SK-N-SH (cell line): ENCODE measurements at regions not wholly inside any gene's neighbourhood (a gene's known extent, or its start where the extent isn't known, plus 50 kb on each side); places are given as distances from the start of the nearest gene placed in this dataset.

Source experiments
- CTCF ChIA-PET: fragments of 300-600, 350-600 bp; formaldehyde crosslinking; extraction: SDS; loops from one replicate; lab custom pipeline; 2021; lab: Yijun Ruan, JAX
- POLR2A ChIA-PET: fragments of 350-600 bp; sonication (Branson Sonifier 250); formaldehyde crosslinking; extraction: SDS; loops from one replicate; lab custom pipeline; 2020; ENCODE audit warnings: antibody characterized with exemption, inconsistent platforms; lab: Yijun Ruan, JAX
- DNase-seq: peaks from one replicate; pipeline ENCODE4 v3.0.0; 2012
- H2AFZ ChIP-seq: fragments of 200-600 bp; sonication (generic); 2 replicates; pipeline ENCODE4 v1.8.1; 2016; ENCODE audit warnings: antibody characterized with exemption, mild to moderate bottlenecking, low read depth
- H3F3A ChIP-seq: fragments of 200-600 bp; sonication (generic); replicated peaks from 2 replicates; pipeline ENCODE3; 2016; ENCODE audit warnings: antibody characterized with exemption, mild to moderate bottlenecking; ENCODE audit not compliant: insufficient read depth
- H3K27ac ChIP-seq, 2 experiments: fragments of 200-500 bp in 1 of 2; fragments of 200-600 bp in 1 of 2; sonication (Bioruptor generic) in 1 of 2; sonication (generic), shearing (Covaris generic) in 1 of 2; 2 replicates each; pipeline versions ENCODE4 v1.5.1 to v1.6.1; 2014 to 2016; ENCODE audit warnings: low read depth in 2 of 2, inconsistent platforms in 1 of 2, low read length in 1 of 2, mild to moderate bottlenecking in 1 of 2, mixed read lengths in 1 of 2
- H3K27me3 ChIP-seq: fragments of 200-600 bp; sonication (generic), shearing (Covaris generic); 2 replicates; pipeline ENCODE4 v1.6.1; 2016; ENCODE audit warnings: mixed run types; ENCODE audit not compliant: insufficient read depth
- H3K36me3 ChIP-seq, 2 experiments: fragments of 200-500 bp in 1 of 2; fragments of 200-600 bp in 1 of 2; sonication (Bioruptor generic) in 1 of 2; sonication (generic) in 1 of 2; replicated peaks in 1 of 2; 2 replicates each; pipeline versions ENCODE3 to v1.5.1; 2014 to 2016; ENCODE audit warnings: low read length in 1 of 2, mild to moderate bottlenecking in 1 of 2; ENCODE audit not compliant: insufficient read depth in 2 of 2, control insufficient read depth in 1 of 2
- H3K4me1 ChIP-seq, 2 experiments: fragments of 200-500 bp in 1 of 2; fragments of 200-600 bp in 1 of 2; sonication (Bioruptor generic) in 1 of 2; sonication (generic), shearing (Covaris generic) in 1 of 2; 2 replicates each; pipeline versions ENCODE4 v1.5.1 to v1.6.1; 2014 to 2016; ENCODE audit warnings: low read depth in 1 of 2, low read length in 1 of 2, mixed run types in 1 of 2; ENCODE audit not compliant: insufficient read depth in 2 of 2, control insufficient read depth in 1 of 2
- H3K4me2 ChIP-seq: fragments of 200-600 bp; sonication (generic), shearing (Covaris generic); 2 replicates; pipeline ENCODE4 v1.6.1; 2017; ENCODE audit warnings: mixed run types
- H3K4me3 ChIP-seq, 2 experiments: fragments of 200-500 bp in 1 of 2; fragments of 200-600 bp in 1 of 2; sonication (Bioruptor generic) in 1 of 2; sonication (generic), shearing (Covaris generic) in 1 of 2; 2 replicates each; pipeline versions ENCODE4 v1.5.1 to v1.8.1; 2014 to 2016; ENCODE audit warnings: low read depth in 2 of 2, inconsistent platforms in 1 of 2, low read length in 1 of 2, mild to moderate bottlenecking in 1 of 2, mixed read lengths in 1 of 2, moderate library complexity in 1 of 2
- H3K79me2 ChIP-seq: fragments of 200-600 bp; sonication (generic); 2 replicates; pipeline ENCODE4 v1.8.1; 2017; ENCODE audit warnings: mild to moderate bottlenecking; ENCODE audit not compliant: insufficient read depth
- H3K9ac ChIP-seq: fragments of 200-600 bp; sonication (generic); 2 replicates; pipeline ENCODE4 v1.6.1; 2017; ENCODE audit warnings: mixed run types
- H3K9me2 ChIP-seq: fragments of 200-600 bp; sonication (generic); 2 replicates; pipeline ENCODE4 v1.6.1; 2017; ENCODE audit warnings: mixed run types
- H3K9me3 ChIP-seq: fragments of 200-600 bp; sonication (generic); 2 replicates; pipeline ENCODE4 v1.6.1; 2017; ENCODE audit warnings: mixed run types, mild to moderate bottlenecking, moderate library complexity
- H4K20me1 ChIP-seq: fragments of 200-600 bp; sonication (generic); 2 replicates; pipeline ENCODE4 v1.6.1; 2017; ENCODE audit warnings: mild to moderate bottlenecking, mixed run types; ENCODE audit not compliant: insufficient read depth
- CHD2 ChIP-seq: fragments of 150-350 bp; IDR thresholded peaks from 2 replicates; pipeline ENCODE4 v1.6.1; 2018; ENCODE audit warnings: low read length; ENCODE audit not compliant: partially characterized antibody
- FOXM1 ChIP-seq: IDR thresholded peaks from 2 replicates; pipeline ENCODE4 v1.4.0; 2012; ENCODE audit warnings: low read depth, mild to moderate bottlenecking
- IRF3 ChIP-seq: fragments of 150-350 bp; IDR thresholded peaks from 2 replicates; pipeline ENCODE4 v1.6.1; 2016; ENCODE audit warnings: mild to moderate bottlenecking, low read depth, low read length
- POLR2AphosphoS5 ChIP-seq: IDR thresholded peaks from 2 replicates; pipeline ENCODE4 v1.6.1; 2012; ENCODE audit warnings: low read depth, low read length
- REST ChIP-seq: IDR thresholded peaks from 2 replicates; pipeline ENCODE4 v1.6.1; 2012; ENCODE audit warnings: mild to moderate bottlenecking, low read depth, low read length, moderate library complexity
- RFX5 ChIP-seq: IDR thresholded peaks from 2 replicates; pipeline ENCODE4 v1.6.1; 2012; ENCODE audit warnings: mild to moderate bottlenecking, improper control_type of control experiment, low read length
- TCF12 ChIP-seq: IDR thresholded peaks from 2 replicates; pipeline ENCODE4 v1.4.0; 2012
- TEAD4 ChIP-seq: IDR thresholded peaks from 2 replicates; pipeline ENCODE4 v1.4.0; 2012; ENCODE audit warnings: mild to moderate bottlenecking, borderline replicate concordance; ENCODE audit not compliant: insufficient read depth
- USF1 ChIP-seq: IDR thresholded peaks from 2 replicates; pipeline ENCODE4 v1.4.0; 2012; ENCODE audit warnings: low read depth, borderline replicate concordance
- YY1 ChIP-seq: IDR thresholded peaks from 2 replicates; pipeline ENCODE4 v1.4.0; 2012; ENCODE audit warnings: low read depth, mild to moderate bottlenecking
- WGBS: methylation state at CpG from one replicate; pipeline ENCODE4 v1.1.6; 2017; ENCODE audit warnings: low lambda C conversion rate; 5-methylcytosine and 5-hydroxymethylcytosine counted together

- Histone ChIP-seq H3K79me2 (no peaks in the 10 kb centered on the region), H3K27me3 (no peaks in the 10 kb centered on the region), H3K9ac (no peak overlapping the region), H3K27ac (no peak overlapping the region), H3K9me3 (no peaks in the 10 kb centered on the region), H3K36me3 (no peaks in the 10 kb centered on the region), H4K20me1 (no peaks in the 10 kb centered on the region), H3K4me3 (no peak overlapping the region), H3F3A (no peaks in the 10 kb centered on the region), H3K4me1 (no peaks in the 10 kb centered on the region), H3K4me2 (no peak overlapping the region), H2AFZ (no peak overlapping the region), H3K9me2 (no peaks in the 10 kb centered on the region)
- DNase-seq = no peak
- no peak for TF ChIP-seq TEAD4
- no peak for TF ChIP-seq RFX5
- TF ChIP-seq POLR2AphosphoS5 = no peak
- POLR2A ChIA-PET = no interaction called here
- WGBS = 95% methylated on average over 1 of the region's 1 CpG
- CTCF ChIA-PET = no interaction called here
Observed at GRCh38 chr12:86719381-86719780, 463.2 kb upstream of the MGAT4C start.

GRCh38 chr12:86713121-86713520, 456.9 kb upstream of the MGAT4C start:
- H4K20me1 ChIP-seq = no peaks in the 10 kb centered on the region
- CTCF ChIA-PET = interaction anchor here (0.6 kb wide), 1 partner anchor 24 kb away, joined by 3 read pairs; no protein-coding TSS in a partner anchor
- no peaks in the 10 kb centered on the region for H3K79me2 ChIP-seq
- TF ChIP-seq RFX5 (no peak), USF1 (no peak), CHD2 (no peak), IRF3 (no peak), YY1 (no peak), TCF12 (no peak), FOXM1 (no peak), REST (no peak)
- peaks cover 0 to 6% of the 10 kb centered on the region in 2 experiments; a peak in 2 of 4 replicates for H3K4me1 ChIP-seq
- no peaks in the 10 kb centered on the region for H3K9me3 ChIP-seq
- no peak overlapping the region for H3K4me3 ChIP-seq
- H3K27ac ChIP-seq = peak overlapping the region in 1 of 2 experiments; percentile 87; a peak in 2 of 4 replicates
- POLR2A ChIA-PET = no interaction called here
- H2AFZ ChIP-seq = no peak overlapping the region
- H3K36me3 ChIP-seq = no peaks in the 10 kb centered on the region
- peaks cover 12% of the 10 kb centered on the region for H3F3A ChIP-seq
- no peaks in the 10 kb centered on the region for H3K9me2 ChIP-seq
- H3K27me3 ChIP-seq = no peaks in the 10 kb centered on the region
- DNase-seq = no peak
- H3K4me2 ChIP-seq = no peak overlapping the region; the same call in 1 of the 2 replicates
- H3K9ac ChIP-seq = no peak overlapping the region
